ENCODE measurements at regions not wholly inside any gene's neighbourhood (a gene's known extent, or its start where the extent isn't known, plus 50 kb on each side); places are given as distances from the start of the nearest gene placed in this dataset.

DNA sequence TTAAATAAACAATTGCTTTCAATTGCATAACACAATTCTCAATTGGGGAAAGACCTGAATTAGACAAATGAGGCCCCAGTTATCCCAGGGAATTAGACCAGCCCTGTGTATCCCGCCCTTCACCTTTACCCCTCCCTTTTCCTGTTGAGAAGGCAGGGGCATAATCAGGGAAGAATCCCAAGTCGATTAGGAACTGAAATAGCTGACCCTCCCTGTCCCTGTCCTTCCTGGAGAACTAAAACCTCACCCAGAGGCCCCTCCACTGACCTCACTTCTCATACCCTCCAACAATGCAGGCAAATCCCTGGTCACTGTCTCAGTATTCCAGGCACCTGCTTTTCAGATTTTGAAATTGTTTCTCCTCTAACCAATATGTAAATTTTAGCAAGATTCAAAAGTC is 165.4 kb upstream of the CDH11 start:
- TF ChIP-seq, protein P1, sequence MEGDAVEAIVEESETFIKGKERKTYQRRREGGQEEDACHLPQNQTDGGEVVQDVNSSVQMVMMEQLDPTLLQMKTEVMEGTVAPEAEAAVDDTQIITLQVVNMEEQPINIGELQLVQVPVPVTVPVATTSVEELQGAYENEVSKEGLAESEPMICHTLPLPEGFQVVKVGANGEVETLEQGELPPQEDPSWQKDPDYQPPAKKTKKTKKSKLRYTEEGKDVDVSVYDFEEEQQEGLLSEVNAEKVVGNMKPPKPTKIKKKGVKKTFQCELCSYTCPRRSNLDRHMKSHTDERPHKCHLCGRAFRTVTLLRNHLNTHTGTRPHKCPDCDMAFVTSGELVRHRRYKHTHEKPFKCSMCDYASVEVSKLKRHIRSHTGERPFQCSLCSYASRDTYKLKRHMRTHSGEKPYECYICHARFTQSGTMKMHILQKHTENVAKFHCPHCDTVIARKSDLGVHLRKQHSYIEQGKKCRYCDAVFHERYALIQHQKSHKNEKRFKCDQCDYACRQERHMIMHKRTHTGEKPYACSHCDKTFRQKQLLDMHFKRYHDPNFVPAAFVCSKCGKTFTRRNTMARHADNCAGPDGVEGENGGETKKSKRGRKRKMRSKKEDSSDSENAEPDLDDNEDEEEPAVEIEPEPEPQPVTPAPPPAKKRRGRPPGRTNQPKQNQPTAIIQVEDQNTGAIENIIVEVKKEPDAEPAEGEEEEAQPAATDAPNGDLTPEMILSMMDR (IDR thresholded peaks at IDR 0.05; ENCODE audit: insufficient read depth, low read depth, low read length): no peak
- TF ChIP-seq EZH2 (IDR thresholded peaks at IDR 0.05; ENCODE audit: insufficient read depth, low read length): no peak
